Activated gamma-delta T cell treated with anti-CD3 and anti-CD28 coated beads, Interleukin-2, amount 50 U/mL, for 16 hours (primary cell): ENCODE measurements at regions not wholly inside any gene's neighbourhood (a gene's known extent, or its start where the extent isn't known, plus 50 kb on each side); places are given as distances from the start of the nearest gene placed in this dataset.

Experiments used
- DNase-seq: peaks from one replicate; pipeline ENCODE4 v3.0.0-alpha.2; 2020; ENCODE audit warnings: low read depth

DNA sequence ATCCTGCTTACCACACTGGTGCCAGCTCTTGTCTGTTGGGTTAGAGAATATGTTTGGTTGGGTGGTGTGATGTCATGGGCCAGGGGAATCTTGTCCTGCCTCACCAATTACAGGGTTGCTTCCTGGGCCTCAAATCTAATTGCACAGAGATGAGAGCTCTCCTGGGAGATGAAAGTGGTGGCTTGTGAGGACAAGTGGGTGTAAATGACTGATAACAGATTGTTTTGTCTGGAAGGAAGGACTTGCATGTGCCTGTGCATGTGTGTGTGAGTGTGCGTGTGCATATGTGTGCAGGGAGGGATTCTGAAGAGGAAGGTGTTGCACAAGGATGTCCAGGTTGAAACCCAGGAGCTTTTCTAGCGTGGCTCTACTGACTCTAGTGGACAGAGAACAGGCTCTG, 271.9 kb downstream of the LOXHD1 start:
- no peak for DNase-seq

DNA sequence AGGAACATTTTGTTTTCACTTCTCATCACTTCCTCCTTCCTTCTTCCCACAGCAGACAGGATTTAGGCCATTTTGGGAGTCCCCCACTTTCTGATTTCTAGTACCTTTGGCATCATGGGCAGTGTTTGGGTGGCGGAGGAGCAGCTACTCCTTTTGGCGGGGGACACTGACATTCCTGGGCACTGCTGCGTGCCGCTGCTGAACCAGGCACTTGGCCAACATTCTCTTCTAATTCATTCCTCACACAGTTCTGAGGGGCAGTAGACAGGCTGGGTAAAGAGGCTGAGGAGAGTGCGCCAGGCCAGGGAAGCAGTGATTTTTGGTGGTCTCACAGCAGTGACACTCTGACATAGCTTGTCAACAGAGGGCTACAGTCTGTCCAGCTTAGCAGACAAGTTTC, 270.2 kb downstream of the LOXHD1 start:
- DNase-seq, result no peak

DNA sequence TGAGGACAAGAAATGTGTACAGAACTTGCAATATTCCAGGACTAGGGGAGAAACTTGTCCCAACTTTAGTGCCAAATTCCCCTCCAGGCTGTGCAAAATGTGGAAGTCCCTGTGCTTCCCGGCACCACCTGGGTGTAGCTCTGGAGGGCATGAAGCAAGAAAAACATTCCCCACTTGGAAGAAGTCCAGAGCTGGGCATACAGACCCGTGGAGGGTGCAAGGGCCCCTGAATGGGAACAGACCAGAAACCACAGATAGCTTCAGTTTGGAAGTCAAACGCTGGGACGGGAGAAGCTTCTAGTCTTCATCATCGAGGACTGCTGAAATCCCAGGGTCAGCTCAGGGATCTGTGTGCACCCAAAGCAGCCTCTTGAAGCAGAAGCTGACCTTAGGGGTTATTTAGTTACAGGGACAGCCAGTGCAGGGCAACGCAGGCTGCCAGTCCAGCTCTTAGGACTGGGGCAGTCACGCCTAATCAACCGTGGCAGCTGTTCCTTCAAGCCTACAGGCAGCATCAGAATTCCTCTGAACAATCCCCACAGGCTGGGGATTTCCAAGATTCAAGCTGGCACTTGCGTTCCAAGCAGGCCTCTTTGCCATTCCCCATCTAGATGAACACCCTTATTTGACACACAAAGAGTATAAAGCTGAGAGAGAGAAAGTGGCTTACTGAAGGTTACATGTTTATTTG, 269.4 kb downstream of the LOXHD1 start:
- DNase-seq, result no peak

GRCh38 chr18:46388286-46388685, 268.7 kb downstream of the LOXHD1 start:
- DNase-seq, result no peak

GRCh38 chr18:46392576-46392975, 264.4 kb downstream of the LOXHD1 start:
- DNase-seq, result no peak

DNA sequence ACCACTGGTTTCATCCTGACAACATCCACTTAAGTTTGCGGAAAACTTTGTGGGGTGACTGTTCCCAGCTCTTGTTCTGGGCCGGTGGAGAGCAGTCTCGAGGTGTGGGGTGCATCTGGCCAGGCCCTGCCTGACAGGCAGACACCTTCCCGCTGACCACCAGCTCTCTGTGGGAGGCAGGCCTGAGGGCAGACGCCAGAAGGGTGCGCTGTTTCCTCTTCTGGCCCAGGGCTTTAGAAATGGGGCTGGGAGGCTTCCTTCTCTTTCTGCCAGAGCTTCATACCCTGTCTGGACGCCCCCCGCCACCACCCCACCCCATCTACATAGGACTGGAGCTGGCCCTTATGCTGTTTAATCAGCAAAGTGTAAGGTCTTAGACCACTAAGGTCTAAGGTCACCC, 263.8 kb downstream of the LOXHD1 start:
- DNase-seq, result no peak

DNA sequence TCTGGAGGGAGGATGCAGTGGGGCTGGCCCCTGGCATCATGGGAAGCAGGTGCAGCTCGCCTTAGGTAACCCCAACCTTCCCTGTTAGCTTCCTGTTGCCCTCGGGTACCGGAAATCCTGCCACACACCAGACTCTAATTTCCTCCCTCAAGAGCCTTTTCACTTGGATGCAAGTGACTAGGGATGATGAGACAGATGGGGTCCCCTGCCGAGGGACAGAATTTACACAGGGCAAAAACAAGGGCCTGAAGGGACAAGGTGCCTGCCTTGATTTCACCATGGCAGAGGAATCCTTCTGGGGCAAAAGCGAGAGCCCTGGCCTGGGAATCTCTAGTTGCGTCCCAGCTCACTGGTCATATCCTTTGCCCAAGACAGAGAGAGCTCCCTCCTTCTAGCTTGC, 263.1 kb downstream of the LOXHD1 start:
- no peak for DNase-seq

- no peak for DNase-seq
Measured at GRCh38 chr18:46395795-46396194, 261.2 kb downstream of the LOXHD1 start.

- no peak for DNase-seq
Measured at GRCh38 chr18:46397174-46397573, 259.8 kb downstream of the LOXHD1 start.

DNA sequence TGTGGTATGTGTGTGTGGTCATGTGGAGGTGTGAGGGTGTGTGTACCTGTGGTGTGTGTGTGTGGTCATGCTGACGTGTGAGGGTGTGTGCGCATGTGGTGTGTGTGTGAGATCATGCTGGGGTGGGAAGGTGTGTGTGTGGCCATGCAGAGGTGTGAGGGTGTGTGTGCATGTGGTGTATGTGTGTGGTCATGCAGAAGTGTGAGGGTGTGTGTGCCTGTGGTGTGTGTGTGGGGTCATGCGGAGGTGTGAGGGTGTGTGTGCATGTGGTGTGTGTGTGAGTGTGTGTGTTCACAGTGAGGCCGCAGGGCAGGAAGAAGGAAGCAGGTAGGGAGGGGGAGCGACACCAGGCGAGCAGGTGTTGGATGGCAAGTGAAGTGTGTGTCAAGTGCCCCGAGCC, 259.0 kb downstream of the LOXHD1 start:
- no peak for DNase-seq

GRCh38 chr18:46398625-46399024, 258.4 kb downstream of the LOXHD1 start:
- no peak for DNase-seq

DNA sequence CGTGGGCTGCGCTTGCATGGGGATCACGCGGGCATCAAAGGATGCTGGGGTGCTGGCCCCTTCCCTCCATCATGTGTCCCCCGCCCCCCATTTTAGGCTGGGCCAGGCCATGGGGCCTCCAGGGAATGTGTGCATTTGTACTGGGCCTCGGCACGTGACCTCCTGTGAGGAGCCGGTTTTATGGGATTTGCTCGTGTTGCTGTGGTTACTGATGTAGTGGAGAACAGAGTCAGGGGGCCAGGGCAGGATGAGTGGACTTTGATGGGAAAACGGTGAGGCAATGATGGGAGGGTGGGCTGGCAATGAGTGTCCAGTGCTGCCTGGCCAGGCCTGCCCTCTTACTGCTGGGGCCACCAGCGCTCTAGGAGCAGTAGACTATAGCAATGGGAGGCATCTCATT, 257.7 kb downstream of the LOXHD1 start:
- no peak for DNase-seq

DNA sequence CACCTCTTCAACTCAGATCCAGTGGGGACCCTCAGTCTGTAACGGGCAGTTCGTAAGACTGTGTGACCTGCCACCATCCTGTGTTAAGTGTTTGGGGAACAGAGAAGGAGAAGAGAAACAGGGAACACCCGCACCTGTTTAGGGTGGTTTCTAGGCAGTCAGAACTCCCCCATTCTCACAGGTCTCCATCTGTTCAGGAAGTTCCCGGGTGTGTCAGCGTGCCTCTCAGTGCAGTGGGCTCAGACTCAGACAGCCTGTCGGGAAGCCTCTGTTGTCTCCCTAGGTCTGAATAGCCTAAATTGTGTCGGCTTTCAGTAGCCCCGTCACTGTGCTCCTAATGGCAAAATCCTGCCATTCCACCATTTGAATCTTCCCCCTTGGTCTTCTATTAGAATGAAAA, 256.6 kb downstream of the LOXHD1 start:
- no peak for DNase-seq

DNA sequence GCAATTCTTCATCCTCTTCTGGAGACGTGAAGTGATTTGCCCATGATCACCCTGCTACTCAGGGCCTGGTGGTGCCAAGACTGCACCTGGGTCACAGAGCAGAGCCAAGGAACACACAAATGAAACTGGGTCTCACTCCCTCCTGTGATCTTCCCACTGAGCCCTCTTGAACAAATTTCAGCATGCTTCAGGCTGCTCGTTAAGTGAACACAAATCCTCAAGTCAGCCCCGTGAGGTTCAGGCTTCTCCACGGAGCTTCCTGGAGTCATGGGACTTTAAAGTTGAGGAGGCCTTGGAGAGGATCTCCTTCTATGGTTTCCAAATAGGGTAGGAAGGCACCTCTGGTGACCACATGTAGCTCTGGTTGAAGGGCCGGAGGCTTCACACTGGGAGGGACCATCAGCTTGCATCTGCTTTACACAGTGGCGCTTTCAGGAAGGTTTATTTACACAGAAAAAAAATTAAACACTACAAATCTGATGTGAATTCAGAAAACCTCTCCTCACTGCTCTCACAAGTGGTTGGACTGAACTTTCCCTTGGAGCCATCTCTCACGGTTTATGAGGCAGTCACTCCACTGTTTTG, 255.4 kb downstream of the LOXHD1 start:
- DNase-seq, result no peak

GRCh38 chr18:46402396-46402795, 254.6 kb downstream of the LOXHD1 start:
- no peak for DNase-seq

DNA sequence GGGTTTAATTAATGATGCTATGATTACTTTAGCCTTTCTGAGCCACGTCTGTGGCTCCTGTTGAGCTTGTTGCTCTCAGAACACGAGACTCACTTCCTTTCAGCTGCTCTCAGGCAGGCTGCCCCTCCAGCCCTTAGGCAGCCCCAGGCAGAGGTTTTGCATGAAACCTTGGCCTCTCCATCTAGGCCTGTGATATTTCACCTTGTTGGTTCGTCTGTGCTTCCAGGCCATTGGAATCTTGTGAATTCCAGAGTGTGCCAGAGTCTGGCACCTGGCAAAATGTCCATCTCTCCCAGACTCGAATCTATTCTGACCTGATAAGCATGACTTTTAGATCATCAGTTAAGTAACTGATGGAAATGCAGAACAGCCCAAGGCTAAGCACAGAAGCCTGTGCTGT, 254.1 kb downstream of the LOXHD1 start:
- no peak for DNase-seq

GRCh38 chr18:46405832-46406538, 251.0 kb downstream of the LOXHD1 start:
- no peak for DNase-seq

DNA sequence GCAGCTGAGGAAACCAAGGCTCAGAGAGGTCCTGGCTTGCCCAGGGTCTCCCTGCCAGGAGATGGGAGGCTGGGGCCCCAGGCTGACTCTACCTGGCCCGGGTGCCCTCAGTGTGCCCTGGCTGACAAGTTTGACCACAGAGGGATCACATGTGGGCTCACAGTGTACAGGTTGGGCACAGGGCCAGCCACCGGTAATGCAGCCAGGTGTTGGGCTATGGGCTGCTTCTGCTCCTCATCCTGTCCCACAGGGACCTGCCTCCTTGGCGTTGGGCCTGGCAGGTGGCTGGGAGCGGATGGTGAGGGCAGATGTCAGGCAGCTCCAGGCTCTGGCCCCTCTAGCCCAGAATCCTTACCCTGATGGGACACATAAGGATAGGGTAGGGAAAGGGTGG, 250.5 kb downstream of the LOXHD1 start:
- DNase-seq, result no peak

DNA sequence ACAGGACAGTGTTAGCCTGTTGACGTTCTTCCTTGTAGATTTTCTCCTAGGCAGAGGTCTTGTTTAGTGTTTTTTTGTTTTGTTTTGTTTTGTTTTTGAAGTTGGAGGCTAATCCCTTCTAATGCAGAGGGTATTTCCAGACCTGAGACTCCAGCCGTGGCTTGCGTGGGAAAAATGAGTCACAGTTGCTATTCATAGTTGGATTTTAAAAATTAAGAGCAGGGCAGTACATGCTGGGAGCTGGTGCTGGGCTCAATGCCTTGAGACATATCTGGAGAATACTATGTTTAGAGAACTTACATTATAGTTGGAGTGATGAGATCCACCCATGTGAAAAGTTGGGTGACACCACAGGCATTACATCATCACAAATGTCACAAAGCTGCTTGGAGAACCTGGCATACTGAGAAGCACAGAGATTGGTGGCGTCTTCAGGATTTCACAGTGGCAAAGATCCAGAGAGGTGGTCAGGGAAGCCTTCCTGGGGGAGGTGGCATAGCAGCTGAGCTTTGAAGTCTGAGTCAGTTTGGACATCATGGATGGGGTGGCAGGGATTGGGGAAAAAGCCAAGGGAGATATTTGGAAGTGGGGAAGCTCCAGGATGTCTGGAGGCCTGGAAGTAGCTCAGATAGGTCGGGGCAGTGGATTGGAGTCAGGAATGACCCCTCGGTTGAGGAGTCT, 249.4 kb downstream of the LOXHD1 start:
- DNase-seq, result no peak

DNA sequence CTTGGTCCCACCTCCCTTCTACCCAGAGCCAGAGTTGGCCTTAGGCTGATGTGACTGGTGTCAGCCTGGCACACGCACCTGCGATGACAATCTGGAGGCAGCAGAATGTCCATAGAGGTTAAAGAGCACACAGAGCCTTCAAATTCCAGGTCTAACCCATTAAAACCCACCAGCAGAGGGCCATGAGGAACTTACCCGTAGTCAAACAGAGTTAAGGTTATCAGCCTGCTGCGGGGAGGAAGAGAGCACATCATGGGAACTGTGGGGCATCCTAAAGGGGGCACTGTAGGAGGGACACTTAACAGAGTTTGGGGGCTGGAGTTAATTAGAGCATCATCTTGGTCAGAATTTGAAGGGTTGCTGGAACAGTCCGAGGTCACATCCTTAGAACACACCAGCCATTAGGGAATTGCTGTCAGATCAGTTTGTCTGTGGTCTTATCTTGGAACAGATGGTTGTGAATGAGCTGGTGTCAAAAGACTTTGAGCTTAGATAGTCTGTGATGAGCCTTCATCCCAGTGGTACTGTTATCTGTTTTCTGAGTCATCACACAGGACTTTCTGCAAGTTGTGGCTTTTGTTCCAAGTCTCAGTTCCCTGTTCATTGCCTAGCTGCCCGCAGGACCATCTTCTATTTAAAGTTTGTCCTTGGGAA, 248.6 kb downstream of the LOXHD1 start:
- DNase-seq, result no peak

GRCh38 chr18:46411191-46411828, 245.7 kb downstream of the LOXHD1 start:
- no peak for DNase-seq
